T-helper 2 cell treated with Interferon-gamma antibody and Interleukin-4, amounts not matched to agents 5 μg/mL and 100 μg/mL, for 36 hours (primary cell): ENCODE measurements at regions not wholly inside any gene's neighbourhood (a gene's known extent, or its start where the extent isn't known, plus 50 kb on each side); places are given as distances from the start of the nearest gene placed in this dataset.
"Not testable (repeated sequence)": the region's sequence is repeated elsewhere in the genome, so short reads cannot be mapped to it uniquely, and the experiment has no call there.

Experiments
- DNase-seq: peaks from one replicate; pipeline ENCODE4 v3.0.0; 2021; ENCODE audit warnings: low spot score
- H3K27ac Mint-ChIP-seq: one replicate; pipeline ENCODE4 v1.8.0; 2021; ENCODE audit warnings: mild to moderate bottlenecking, mixed read lengths
- H3K27me3 Mint-ChIP-seq: one replicate; pipeline ENCODE4 v1.8.0; 2021; ENCODE audit warnings: low read depth, mixed read lengths
- H3K36me3 Mint-ChIP-seq: one replicate; pipeline ENCODE4 v1.8.0; 2021; ENCODE audit warnings: low read depth, mixed read lengths
- H3K4me1 Mint-ChIP-seq: one replicate; pipeline ENCODE4 v1.8.0; 2021; ENCODE audit warnings: low read depth, mixed read lengths
- H3K4me3 Mint-ChIP-seq: one replicate; pipeline ENCODE4 v1.8.0; 2022; ENCODE audit warnings: mild to moderate bottlenecking, moderate library complexity, mixed read lengths
- H3K9me3 Mint-ChIP-seq: one replicate; pipeline ENCODE4 v1.8.0; 2021; ENCODE audit warnings: mixed read lengths

GRCh38 chr15:81905889-81906288 is 139.9 kb downstream of the MEX3B start:
- DNase-seq, result no peak
- no peak overlapping the region for H3K4me3 Mint-ChIP-seq
- no peaks in the 10 kb centered on the region for H3K27me3 Mint-ChIP-seq
- H3K36me3 Mint-ChIP-seq, result no peaks in the 10 kb centered on the region
- no peaks in the 10 kb centered on the region for H3K9me3 Mint-ChIP-seq
- no peaks in the 10 kb centered on the region for H3K4me1 Mint-ChIP-seq
- H3K27ac Mint-ChIP-seq, result no peak overlapping the region

GRCh38 chr15:81901319-81901718 is 144.5 kb downstream of the MEX3B start:
- Mint-ChIP-seq H3K4me1 (no peaks in the 10 kb centered on the region), H3K4me3 (no peak overlapping the region)
- no peak for DNase-seq

GRCh38 chr15:81899730-81900129 is 146.1 kb downstream of the MEX3B start:
- H3K36me3 Mint-ChIP-seq, result no peaks in the 10 kb centered on the region
- no peaks in the 10 kb centered on the region for H3K4me1 Mint-ChIP-seq
- no peak overlapping the region for H3K4me3 Mint-ChIP-seq
- no peak for DNase-seq
- no peaks in the 10 kb centered on the region for H3K27me3 Mint-ChIP-seq
- no peak overlapping the region for H3K27ac Mint-ChIP-seq
- H3K9me3 Mint-ChIP-seq, result no peaks in the 10 kb centered on the region

More at GRCh38 chr15:81901319-81901718, 144.5 kb downstream of the MEX3B start:
- H3K9me3 Mint-ChIP-seq, result no peaks in the 10 kb centered on the region
- no peaks in the 10 kb centered on the region for H3K27me3 Mint-ChIP-seq
- H3K27ac Mint-ChIP-seq, result no peak overlapping the region
- H3K36me3 Mint-ChIP-seq, result no peaks in the 10 kb centered on the region

- Mint-ChIP-seq H3K27ac (no peak overlapping the region), H3K9me3 (no peaks in the 10 kb centered on the region), H3K27me3 (no peaks in the 10 kb centered on the region), H3K36me3 (no peaks in the 10 kb centered on the region), H3K4me3 (no peak overlapping the region), H3K4me1 (no peaks in the 10 kb centered on the region)
- no peak for DNase-seq
Measured at GRCh38 chr15:81899024-81899423, 146.8 kb downstream of the MEX3B start.

- no peaks in the 10 kb centered on the region for H3K4me1 Mint-ChIP-seq
- no peak overlapping the region for H3K4me3 Mint-ChIP-seq
- H3K36me3 Mint-ChIP-seq, result no peaks in the 10 kb centered on the region
- no peaks in the 10 kb centered on the region for H3K9me3 Mint-ChIP-seq
- H3K27ac Mint-ChIP-seq, result no peak overlapping the region
- DNase-seq, result no peak
- no peaks in the 10 kb centered on the region for H3K27me3 Mint-ChIP-seq
Measured at GRCh38 chr15:81897057-81897677, 148.7 kb downstream of the MEX3B start.

- Mint-ChIP-seq H3K9me3 (no peaks in the 10 kb centered on the region), H3K27ac (no peak overlapping the region), H3K4me3 (no peak overlapping the region), H3K36me3 (no peaks in the 10 kb centered on the region), H3K27me3 (no peaks in the 10 kb centered on the region), H3K4me1 (no peaks in the 10 kb centered on the region)
- no peak for DNase-seq
Measured at GRCh38 chr15:81896356-81896755, 149.5 kb downstream of the MEX3B start.

GRCh38 chr15:81895723-81896122 is 150.1 kb downstream of the MEX3B start:
- H3K36me3 Mint-ChIP-seq, result no peaks in the 10 kb centered on the region
- DNase-seq, result no peak
- no peak overlapping the region for H3K4me3 Mint-ChIP-seq
- no peaks in the 10 kb centered on the region for H3K4me1 Mint-ChIP-seq
- no peak overlapping the region for H3K27ac Mint-ChIP-seq
- no peaks in the 10 kb centered on the region for H3K27me3 Mint-ChIP-seq
- no peaks in the 10 kb centered on the region for H3K9me3 Mint-ChIP-seq

- no peak for DNase-seq
- no peaks in the 10 kb centered on the region for H3K27me3 Mint-ChIP-seq
- H3K36me3 Mint-ChIP-seq, result no peaks in the 10 kb centered on the region
- H3K4me3 Mint-ChIP-seq, result no peak overlapping the region
- no peaks in the 10 kb centered on the region for H3K9me3 Mint-ChIP-seq
- no peaks in the 10 kb centered on the region for H3K4me1 Mint-ChIP-seq
- H3K27ac Mint-ChIP-seq, result no peak overlapping the region
Measured at GRCh38 chr15:81894061-81894460, 151.8 kb downstream of the MEX3B start.

- DNase-seq, result no peak
- Mint-ChIP-seq H3K9me3 (no peaks in the 10 kb centered on the region), H3K4me3 (no peak overlapping the region), H3K27me3 (no peaks in the 10 kb centered on the region), H3K4me1 (no peaks in the 10 kb centered on the region), H3K27ac (no peak overlapping the region), H3K36me3 (no peaks in the 10 kb centered on the region)
Measured at GRCh38 chr15:81893182-81893835, 152.5 kb downstream of the MEX3B start.

- no peak for DNase-seq
- Mint-ChIP-seq H3K27me3 (no peaks in the 10 kb centered on the region), H3K27ac (no peak overlapping the region), H3K36me3 (no peaks in the 10 kb centered on the region), H3K4me3 (no peak overlapping the region), H3K4me1 (no peaks in the 10 kb centered on the region), H3K9me3 (no peaks in the 10 kb centered on the region)
Measured at GRCh38 chr15:81890496-81890895, 155.3 kb downstream of the MEX3B start.

GRCh38 chr15:81889485-81889881 is 156.3 kb downstream of the MEX3B start:
- no peaks in the 10 kb centered on the region for H3K27me3 Mint-ChIP-seq
- no peak overlapping the region for H3K4me3 Mint-ChIP-seq
- H3K36me3 Mint-ChIP-seq, result no peaks in the 10 kb centered on the region
- no peaks in the 10 kb centered on the region for H3K4me1 Mint-ChIP-seq
- H3K27ac Mint-ChIP-seq, result no peak overlapping the region
- DNase-seq, result no peak
- no peaks in the 10 kb centered on the region for H3K9me3 Mint-ChIP-seq

GRCh38 chr15:81888748-81889484 is 156.9 kb downstream of the MEX3B start:
- Mint-ChIP-seq H3K27ac (no peak overlapping the region), H3K4me3 (no peak overlapping the region), H3K27me3 (no peaks in the 10 kb centered on the region), H3K9me3 (no peaks in the 10 kb centered on the region), H3K36me3 (no peaks in the 10 kb centered on the region), H3K4me1 (no peaks in the 10 kb centered on the region)
- no peak for DNase-seq

- H3K27me3 Mint-ChIP-seq, result no peaks in the 10 kb centered on the region
- no peaks in the 10 kb centered on the region for H3K9me3 Mint-ChIP-seq
- H3K4me3 Mint-ChIP-seq, result no peak overlapping the region
- no peaks in the 10 kb centered on the region for H3K36me3 Mint-ChIP-seq
- H3K27ac Mint-ChIP-seq, result no peak overlapping the region
- H3K4me1 Mint-ChIP-seq, result no peaks in the 10 kb centered on the region
- no peak for DNase-seq
Measured at GRCh38 chr15:81887912-81888311, 157.9 kb downstream of the MEX3B start.

- not testable (repeated sequence) for H3K36me3 Mint-ChIP-seq, H3K27me3 Mint-ChIP-seq, DNase-seq, H3K27ac Mint-ChIP-seq, H3K4me3 Mint-ChIP-seq, H3K9me3 Mint-ChIP-seq, H3K4me1 Mint-ChIP-seq
Measured at GRCh38 chr15:81887188-81887587, 158.6 kb downstream of the MEX3B start.
